GM12892 (cell line): ENCODE measurements at regions not wholly inside any gene's neighbourhood (a gene's known extent, or its start where the extent isn't known, plus 50 kb on each side); places are given as distances from the start of the nearest gene placed in this dataset.

Experiments used
- POLR2A ChIP-seq: IDR thresholded peaks from 2 replicates; pipeline ENCODE4 v1.6.1; 2011; ENCODE audit warnings: low read depth, low read length, control low read depth
- POLR2AphosphoS5 ChIP-seq: IDR thresholded peaks from 2 replicates; pipeline ENCODE4 v1.6.1; 2011; ENCODE audit warnings: low read depth, low read length, control low read depth

DNA sequence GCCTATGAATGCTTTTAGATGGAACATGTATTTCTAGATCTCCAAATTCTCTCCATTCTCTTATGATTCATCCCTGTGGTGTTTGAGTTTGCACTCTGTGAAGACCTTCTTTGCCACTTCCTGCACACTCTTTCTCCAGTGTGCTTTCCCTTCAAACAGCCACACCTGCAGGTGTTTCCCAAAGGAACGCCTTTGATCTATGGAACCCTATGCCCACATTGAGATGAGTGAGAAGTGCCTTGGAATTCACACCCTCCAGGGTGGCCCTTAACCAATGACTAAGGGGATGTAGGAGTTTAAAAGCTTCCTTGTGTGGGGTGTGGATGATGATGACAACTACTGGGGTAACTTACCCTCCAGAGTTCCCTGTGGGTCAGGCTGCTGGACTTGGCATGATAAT, 570.1 kb downstream of the DHX35 start:
- TF ChIP-seq POLR2AphosphoS5 (no peak), POLR2A (no peak)
